ENCODE measurements at regions not wholly inside any gene's neighbourhood (a gene's known extent, or its start where the extent isn't known, plus 50 kb on each side); places are given as distances from the start of the nearest gene placed in this dataset.
A peak's percentile ranks its signal among the peaks of the same experiment; 100 is the strongest.

DNA sequence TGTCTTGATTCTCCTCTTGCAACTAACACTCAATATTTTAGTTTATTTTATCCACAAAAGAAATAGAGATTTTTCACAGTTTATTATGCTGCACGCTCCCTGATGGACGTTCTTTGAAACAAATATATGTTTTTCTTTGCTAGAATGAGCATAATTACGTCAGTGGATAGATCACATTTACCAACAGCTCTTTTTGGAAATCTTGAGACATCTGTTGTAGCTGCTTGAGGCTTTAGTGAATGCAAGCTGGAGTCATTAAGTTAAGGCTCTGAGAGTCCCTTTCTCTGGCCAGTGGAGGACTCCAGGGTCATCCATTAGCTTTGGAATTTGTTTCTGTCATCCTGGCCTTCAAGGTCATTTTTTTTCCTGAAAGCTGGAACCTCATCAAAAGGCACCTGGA, 405.6 kb upstream of the TMEM132C start:
- DNase-seq: no peak

DNA sequence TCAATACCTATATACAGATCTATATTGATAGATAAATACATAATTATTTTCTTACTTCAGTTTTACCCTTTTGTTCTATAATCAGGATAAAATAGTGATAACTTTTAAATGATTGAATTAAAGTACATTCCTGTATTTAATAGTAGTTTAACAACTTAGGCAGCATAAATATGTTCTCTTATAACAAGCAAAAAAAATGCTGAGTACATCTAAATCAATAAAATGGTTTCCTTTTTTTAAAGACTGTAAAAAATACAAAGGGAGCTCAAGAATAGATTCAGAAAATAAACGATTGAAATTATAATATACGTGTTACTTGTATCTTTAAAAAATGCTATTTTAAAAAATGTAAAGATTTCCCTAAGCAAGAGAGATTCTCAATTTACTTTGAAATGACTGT, 393.7 kb upstream of the TMEM132C start:
- DNase-seq: no peak

DNA sequence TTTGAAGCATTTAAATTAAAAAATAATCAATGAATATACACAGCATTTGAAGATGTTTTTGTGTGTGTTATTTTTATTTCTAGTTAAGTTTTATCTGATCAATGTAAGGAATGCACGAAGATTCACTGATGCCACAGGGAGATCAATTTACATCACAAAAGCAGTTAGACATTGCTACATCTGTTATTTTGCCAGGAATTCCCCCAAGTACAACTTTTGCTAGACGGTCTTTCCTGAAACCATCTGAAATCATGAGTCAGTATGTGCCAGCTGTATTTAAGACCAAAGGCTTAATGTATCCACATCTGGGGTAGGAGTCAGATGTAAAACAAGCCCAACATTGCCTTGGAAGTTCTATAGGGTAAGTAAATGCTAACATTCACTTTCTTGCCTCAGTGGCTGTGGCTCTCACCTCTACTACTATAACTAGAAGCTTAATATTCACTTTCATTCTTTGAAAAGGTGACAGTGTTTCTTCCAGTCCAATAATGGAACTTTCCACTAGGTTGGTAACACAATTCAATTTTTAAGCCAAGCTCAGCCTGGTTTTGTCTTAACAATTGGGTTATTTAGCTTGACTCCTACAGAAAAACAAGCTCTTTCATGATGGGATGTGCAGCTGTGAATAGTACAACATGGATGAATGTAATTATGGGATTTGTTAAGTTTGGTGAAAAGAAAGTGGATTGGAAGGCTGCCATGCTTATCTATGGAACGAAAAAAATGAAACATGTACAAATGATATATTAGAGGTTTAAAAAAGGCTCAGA, 385.4 kb upstream of the TMEM132C start:
- no peak for DNase-seq

DNA sequence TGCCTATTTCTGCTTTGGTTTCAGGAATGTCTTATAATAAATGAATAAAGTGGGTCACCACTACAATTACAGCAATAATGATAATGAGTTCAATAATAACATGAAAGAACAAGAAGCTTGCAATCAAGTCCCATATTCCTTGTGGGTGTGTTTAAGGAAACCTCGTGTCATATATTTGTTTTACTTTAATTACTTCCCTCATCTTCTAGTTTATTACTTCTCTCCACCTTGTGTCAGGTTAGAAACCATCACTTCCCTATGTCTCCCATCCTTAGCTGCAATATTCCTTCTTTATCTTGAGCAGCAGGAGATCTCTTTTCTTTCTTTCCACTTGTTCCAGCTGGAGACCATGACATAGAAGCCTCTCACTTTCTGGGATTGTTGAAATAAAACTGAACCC, 384.0 kb upstream of the TMEM132C start:
- DNase-seq: no peak

DNA sequence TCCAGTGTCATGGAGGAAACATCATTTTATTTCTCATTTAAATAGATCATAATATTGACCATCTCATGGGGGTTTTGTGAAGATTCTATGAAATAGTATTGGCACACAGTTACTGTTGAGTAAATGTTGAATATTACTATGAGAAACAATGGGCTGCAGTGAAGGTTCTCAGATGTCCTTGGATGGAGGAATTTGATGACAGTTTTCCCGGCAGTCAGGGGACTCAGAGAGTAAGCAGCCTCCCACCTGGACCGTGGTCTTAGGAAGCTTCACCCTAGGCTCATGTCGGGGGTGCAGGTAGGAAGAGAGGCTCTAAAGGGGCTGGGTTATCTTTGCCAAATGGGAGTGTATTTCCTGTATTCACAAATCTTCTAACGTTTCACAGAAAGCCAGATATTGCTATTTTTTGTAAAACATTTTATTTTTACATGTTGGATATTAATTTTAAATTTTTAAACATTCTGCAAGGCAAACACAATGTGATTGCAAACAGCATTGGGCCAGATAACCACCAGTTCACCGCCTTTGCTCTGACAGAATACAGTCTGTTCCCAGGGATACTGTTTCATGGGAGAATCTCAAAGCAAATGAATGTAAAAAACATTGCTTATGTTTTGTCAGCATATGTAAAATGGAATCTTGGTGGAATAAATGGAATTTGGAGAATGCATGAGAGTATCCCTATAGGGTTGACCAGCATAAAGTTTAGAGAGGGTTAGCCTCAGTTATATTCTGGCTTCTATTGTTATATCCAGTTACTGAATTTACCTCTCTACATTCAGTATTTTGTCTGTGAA, 380.8 kb upstream of the TMEM132C start:
- no peak for DNase-seq

DNA sequence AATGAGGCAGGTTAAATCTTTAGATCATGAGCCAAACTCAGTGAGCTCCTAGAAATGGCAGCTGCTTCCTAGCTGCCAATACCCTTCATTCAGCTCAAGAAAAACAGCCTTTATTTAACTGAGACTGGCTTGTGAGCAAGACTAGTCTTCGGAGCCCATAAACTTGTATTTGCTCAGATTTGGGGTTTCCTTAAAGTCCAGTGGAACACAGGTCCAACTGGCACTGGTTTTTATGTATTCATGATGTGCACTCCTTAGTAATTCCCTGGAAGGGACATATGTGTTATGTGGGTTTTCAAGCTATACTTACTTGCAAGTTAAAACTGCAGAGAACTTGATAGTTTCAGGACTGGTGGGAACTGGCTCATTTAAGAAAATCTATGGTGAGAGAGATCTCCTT, 380.1 kb upstream of the TMEM132C start:
- no peak for DNase-seq

DNA sequence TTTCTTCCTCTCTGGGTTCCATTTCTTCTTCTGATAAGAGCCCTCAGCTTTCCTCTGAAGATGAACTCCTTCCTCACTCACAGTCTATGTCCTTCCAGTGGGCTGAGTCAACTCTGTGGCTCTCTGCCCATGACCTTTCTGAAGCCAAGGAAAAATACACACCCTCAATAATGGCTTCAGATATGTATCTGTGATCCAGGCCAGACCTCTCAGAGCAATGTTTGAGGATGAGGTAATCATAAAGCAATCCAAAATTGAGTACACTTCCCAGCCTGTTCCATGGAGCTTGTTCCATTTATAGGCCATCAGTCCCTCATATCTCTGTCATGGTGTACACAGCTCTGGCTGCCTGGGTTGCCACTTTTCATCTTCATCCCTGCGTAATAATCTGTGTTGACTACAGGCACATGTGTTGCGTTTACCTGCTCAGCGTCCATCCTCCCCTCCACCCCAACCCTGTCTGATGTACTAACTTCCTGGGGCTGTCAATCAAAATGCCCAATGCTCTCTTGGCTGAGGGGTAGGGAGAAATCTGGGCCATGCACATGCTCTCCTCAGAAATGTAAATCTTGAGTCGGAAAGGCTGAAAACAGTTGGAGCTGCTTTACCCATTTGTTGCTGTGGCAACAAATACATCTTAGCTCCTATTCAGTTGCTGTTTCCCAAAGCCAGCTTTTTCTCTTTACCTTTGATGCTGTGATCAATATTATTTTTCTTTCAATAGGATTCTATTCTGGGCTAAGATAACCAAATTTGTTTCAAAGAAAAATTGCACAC, 377.8 kb upstream of the TMEM132C start:
- no peak for DNase-seq

DNA sequence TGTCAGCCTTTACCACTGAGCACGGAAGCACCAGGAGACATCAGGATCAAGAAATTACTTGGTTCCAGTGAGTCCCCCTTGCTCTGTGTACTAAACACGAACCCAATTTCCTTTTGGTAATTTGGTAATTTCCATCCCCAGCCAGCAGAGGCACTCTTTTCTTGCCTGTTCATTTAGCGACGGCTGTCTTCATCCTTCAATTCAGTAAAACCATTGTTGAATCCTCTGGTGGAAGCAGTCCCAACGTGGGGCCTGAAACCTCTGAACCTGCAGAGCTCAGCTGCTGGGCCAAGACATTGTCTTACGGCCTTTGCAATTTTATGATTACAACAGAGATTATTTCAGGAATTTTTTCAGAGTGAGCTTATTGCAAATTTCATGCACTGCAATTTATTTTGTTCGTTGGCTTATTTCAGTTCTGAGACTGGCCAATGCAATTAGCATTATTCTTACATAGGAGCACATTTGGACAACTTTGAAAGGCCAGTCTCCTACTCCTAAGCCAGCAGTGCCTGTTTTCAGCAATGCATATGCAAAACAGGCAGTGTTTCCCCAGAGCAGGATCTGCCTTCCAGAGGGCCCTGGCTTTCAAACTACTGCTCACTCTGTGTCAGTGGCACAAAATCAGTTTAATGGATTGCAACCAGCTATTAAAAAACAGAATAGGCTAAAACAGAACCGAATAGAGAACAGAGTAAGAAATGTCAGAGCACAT, 372.9 kb upstream of the TMEM132C start:
- peak in 4 of 14 donors; percentile 5 to 25 (median 8) for DNase-seq

DNA sequence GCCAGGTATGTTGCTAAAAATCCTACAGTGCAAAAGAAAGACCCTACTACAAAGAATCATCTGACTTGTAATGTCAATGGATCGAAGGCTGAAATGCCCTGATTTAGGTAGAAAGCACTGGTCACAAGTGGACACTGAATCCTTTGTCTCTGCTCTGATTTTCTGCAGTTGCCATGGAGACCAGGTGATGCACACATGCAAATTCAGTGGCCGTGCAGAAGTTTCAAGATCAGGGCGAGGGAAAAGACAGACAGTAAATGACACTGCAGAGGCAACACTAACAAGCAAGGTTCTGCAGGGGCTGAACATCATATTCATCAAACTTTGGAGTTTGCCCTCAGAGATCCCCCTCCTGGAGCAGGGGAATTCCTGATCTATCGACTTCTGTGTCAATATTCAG, 370.3 kb upstream of the TMEM132C start:
- DNase-seq: peak in 1 of 14 donors; percentile 4

DNA sequence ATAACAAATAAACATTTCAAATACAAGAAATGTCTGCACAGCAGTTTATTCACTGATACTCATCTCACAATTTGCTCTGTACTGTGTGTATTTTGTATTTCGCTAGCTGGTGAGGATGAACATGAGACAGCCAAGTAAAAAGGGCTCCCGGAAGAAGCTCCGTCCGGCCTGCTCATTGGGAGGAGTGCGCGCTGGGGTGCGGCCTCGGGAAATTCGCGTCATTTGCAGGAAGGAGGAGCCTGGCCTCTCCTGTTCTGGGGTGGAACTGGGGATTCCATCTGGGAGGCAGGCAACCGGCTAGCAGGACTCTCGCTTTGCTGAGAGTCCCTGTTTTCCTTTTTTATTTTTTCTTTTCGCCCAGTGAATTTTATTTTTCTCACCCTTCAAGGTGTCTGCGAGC, 368.4 kb upstream of the TMEM132C start:
- no peak for DNase-seq

DNA sequence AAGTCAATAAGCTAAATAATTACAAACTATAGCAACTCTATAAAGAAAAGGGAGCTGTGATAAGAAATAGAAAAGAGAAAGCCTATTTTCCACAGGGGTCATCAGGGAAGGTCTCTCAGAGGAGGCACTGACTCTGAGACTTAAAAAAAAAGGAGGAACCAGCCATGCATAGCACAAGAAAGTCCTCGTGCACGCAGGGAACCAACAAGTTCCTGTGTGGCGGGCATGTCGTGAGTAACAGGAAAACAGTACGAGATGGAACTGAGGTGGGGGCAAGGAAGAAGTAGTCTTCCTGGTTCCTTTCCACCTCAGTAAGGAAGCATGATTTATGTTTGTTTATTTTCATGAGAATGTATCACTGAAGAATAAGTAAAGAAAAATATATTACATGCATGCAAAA, 367.0 kb upstream of the TMEM132C start:
- no peak for DNase-seq

DNA sequence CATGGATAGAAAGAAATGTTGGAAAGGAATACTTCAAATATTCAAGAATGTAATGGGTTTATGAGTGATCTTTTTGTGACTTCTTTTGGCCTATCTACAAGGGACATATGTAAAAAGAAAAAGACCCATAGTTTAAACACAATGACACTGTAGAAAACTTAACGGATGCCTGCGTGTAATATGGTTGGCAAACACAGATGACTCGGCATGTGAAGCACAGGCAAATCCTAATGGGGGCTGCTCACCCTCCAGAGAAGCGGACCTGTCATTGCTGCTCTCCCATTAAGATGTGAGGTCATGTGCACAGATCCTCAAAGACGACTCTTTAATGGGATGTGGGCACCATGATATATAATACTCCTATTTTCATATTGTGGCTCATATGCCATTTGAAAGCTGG, 366.6 kb upstream of the TMEM132C start:
- DNase-seq: no peak

DNA sequence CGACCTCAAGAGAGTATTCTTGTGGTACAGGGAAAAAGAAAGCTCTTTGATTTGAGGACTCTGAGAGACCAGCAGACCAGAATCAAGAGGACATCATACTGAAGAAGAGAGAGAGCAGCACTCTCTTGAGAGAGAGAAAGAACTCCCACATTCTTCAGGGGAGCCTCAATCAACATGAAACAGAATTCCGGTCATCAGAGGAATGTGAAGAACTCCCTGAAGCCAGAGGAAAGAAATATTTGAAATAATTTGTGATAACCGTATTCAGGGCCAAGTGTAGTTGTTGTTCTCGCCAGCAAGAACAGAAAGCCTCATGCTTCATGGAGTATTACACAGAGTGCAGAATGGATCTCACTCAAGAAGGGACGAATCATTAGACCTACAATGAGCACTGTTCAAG, 363.8 kb upstream of the TMEM132C start:
- no peak for DNase-seq

DNA sequence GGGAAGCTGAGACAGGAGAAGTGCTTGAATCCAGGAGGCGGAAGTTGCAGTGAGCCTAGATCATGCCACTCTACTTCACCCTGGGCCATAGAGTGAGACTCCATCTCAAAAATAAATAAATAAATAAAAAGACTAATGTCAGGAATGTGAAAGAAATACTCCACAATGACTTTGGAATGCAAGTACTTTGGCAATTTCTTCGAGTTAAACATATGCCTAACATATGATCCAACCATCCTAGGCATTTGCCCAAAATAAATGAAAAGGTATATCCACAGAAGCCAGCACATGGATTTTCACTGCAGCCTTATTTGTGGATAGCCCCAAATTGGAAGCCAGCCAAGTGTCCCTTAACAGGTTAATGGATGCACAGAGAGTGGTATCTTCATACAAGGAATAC, 357.9 kb upstream of the TMEM132C start:
- DNase-seq: no peak

DNA sequence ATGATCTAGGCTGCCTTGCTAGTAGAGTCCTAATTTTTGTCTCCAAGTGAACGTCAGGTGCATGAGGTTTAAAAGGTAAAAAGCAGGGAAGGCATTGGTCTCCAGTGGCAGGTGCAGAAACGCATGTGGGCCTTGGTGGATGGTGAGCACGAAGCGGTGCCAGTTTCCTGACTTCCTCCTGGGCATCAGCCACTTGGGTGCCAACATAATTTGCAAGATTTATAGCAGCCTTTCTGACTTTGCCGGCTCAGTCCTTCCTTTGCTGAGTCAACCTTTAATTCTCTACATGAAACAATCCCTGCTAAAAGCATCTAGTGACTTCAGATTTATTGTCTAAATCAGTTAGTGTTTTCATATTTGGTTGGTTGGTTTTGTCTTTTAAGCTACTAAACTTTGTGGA, 355.7 kb upstream of the TMEM132C start:
- peak in 1 of 14 donors; percentile 11 for DNase-seq

DNA sequence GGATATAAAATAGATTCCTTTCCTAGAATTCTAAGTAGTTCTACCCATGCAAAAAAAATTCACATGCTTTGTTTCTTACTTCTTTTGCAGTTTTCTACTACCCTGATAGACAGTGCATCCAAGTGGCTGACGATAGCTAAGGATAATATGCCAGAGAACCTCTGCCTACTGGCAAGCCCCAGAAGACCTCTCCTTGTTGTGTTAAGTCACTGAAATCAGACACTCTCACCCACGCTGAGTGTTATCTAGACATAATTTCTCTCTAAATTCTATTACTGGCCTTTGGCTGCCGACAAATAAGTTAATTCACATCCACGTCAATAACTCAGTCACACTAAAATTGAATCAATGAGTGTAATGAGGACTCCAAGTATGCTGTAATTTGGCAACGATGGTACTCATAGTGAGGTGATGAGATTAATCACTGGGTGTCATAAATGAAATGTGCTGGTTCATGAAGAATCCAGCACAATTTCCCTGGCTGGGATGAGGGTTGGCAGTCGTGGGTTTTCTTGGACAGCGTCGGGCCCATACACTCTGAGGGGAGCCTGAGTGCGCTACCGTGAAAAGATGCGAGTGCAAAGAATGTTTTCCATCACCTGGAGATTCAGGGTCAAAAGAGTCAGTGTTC, 354.8 kb upstream of the TMEM132C start:
- DNase-seq: no peak

DNA sequence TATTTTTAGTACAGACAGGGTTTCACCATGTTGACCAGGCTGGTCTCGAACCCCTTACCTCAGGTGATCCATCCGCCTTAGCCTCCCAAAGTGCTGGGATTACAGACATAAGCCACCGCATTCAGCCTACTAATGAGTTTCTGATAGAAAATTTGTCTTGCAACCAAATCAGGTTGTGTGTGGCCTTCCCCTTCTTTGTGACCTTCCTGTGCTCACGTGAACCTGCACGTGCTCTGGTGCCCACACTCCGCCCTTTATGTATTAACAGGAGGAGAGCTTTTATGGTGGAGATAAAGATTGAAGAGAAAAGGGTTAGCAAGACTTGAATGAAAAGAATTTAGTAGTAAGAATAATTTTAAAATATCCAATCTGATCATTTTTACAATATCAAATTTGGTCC, 343.5 kb upstream of the TMEM132C start:
- DNase-seq: no peak

DNA sequence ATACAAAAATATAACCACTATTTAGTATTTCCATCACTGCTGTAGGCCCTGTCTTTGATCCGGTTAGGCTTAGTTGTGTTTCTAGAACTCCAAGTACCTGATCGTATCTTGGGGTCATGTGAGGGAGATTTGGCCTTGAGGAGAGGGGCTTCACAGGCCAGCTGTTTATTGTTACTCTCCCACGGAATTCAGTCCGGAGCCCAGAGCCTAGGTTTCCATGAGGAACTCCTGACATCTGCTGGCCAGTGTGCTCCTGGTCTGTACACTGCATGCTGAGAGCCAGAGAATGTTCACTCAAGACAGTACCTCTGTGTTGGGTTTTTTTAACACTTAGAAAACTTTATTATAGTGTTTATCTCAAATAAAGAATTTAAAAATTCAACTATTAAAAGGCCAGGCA, 341.0 kb upstream of the TMEM132C start:
- peak in 11 of 14 donors; percentile 3 to 42 (median 7) for DNase-seq

DNA sequence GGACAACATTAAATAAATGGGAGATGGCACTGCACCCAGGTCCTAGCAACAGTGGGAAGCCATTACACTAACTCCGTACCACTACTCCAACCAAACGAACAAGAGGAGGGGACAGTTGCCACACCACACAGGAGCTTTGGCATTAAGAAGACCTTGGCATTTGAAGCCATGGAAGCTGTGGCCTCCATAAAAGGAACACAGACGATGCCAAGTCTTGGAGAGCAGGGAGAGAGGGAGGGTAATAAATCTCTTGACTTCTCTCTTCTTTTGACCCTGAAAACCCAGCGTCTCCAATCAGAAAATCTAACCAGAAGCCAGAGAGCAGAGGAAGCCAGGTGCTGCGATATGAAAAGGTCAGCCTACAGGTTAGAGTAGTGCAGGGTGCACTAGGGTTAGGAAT, 338.8 kb upstream of the TMEM132C start:
- DNase-seq: peak in 1 of 14 donors; percentile 11

DNA sequence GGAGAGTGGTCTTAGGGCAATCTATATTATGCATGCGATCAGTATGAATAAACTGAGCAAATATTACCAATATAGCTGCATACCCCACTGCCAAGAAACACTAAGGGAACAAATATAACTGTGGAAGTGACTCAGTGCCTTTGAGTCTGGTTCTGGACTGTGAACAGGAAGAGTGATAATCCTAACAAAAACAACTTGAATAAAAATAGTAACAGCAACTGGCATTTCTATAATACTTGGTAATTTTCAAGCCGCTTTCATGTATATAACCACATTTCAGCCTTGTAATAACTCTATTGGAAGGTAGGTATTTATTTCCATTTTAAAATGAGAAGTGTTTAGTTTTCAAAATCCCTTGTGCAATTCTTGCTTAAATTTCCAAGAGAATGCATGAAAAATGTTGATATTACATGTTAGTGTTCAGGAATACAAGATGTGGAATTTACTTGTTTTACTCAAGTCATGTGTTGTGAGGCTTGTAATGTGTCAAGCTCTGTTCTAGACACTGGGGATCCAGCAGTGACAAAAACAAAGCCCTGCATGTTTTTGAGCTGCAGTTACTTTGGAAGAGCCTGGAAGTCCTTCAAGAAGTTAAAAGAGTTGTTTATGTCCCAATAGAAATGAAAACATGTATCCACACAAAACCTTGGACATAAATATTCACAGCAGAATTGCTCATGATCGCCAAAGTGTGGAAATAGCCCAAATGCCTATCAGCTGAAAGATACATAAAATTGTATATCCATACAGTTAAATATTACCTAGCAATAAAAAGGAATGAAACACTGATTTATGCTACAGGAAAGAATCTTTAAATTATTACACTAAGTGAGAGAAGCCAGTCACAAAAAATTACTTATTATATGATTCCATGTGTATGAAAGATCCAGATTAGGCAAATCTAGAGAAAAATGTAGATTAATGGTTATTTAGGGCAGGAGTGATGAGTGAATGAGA, 338.1 kb upstream of the TMEM132C start:
- peak in 1 of 14 donors; percentile 10 for DNase-seq

DNA sequence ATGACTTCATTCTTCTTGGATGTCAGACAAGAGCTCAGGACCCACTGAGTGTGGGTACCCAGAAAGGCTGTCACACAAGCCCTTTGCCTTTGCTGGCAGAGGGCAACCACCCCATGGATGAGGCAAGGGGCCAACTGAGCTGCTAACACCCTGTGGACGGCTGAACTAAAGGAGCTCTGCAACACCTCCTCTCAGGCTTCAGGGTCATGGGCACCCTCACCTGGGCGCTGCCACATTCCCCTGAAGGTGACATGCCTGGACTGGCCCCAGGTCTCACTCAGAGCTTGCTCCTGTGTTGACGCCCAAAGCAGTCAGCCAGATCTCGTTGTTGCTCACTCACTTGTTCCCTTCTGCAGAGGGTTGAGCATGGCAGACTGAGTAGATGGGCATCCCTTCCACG, 336.8 kb upstream of the TMEM132C start:
- no peak for DNase-seq

All from C1 segment of cervical spinal cord (tissue), 14 donors.